GM18873 (cell line): ENCODE measurements at regions not wholly inside any gene's neighbourhood (a gene's known extent, or its start where the extent isn't known, plus 50 kb on each side); places are given as distances from the start of the nearest gene placed in this dataset.

Experiments used
- ATAC-seq: cut with Tn5 transposase; IDR thresholded peaks from one replicate; pipeline ENCODE4 v1.9.1; 2021; ENCODE audit warnings: mild to moderate bottlenecking, moderate library complexity, moderate number of reproducible peaks; ENCODE audit not compliant: unreplicated experiment, low FRiP score

- no peak for ATAC-seq
Measured at GRCh38 chr7:25391295-25391861, 163.1 kb upstream of the NPVF start.

GRCh38 chr7:25391961-25392587 lies 163.8 kb upstream of the NPVF start:
- ATAC-seq: no peak

- no peak for ATAC-seq
Measured at GRCh38 chr7:25392588-25393338, 164.5 kb upstream of the NPVF start.

- no peak for ATAC-seq
Measured at GRCh38 chr7:25395976-25396375, 167.7 kb upstream of the NPVF start.

GRCh38 chr7:25396668-25397067 lies 168.4 kb upstream of the NPVF start:
- no peak for ATAC-seq

GRCh38 chr7:25398418-25398817 lies 170.1 kb upstream of the NPVF start:
- no peak for ATAC-seq

GRCh38 chr7:25399000-25399750 lies 170.9 kb upstream of the NPVF start:
- ATAC-seq: no peak

GRCh38 chr7:25402532-25402931 lies 174.2 kb upstream of the NPVF start:
- ATAC-seq: no peak

GRCh38 chr7:25405736-25406135 lies 177.4 kb upstream of the NPVF start:
- no peak for ATAC-seq

- ATAC-seq: no peak
Measured at GRCh38 chr7:25407053-25407452, 178.8 kb upstream of the NPVF start.

- no peak for ATAC-seq
Measured at GRCh38 chr7:25408012-25408687, 179.9 kb upstream of the NPVF start.

- no peak for ATAC-seq
Measured at GRCh38 chr7:25408876-25409275, 180.6 kb upstream of the NPVF start.

GRCh38 chr7:25409897-25410636 lies 181.8 kb upstream of the NPVF start:
- ATAC-seq: no peak

GRCh38 chr7:25420771-25421170 lies 192.5 kb upstream of the NPVF start:
- ATAC-seq: no peak

- no peak for ATAC-seq
Measured at GRCh38 chr7:25424113-25424512, 195.8 kb upstream of the NPVF start.

GRCh38 chr7:25424855-25425254 lies 196.6 kb upstream of the NPVF start:
- ATAC-seq: no peak

GRCh38 chr7:25427721-25428120 lies 199.4 kb upstream of the NPVF start:
- no peak for ATAC-seq

- ATAC-seq: no peak
Measured at GRCh38 chr7:25429731-25430130, 201.4 kb upstream of the NPVF start.

GRCh38 chr7:25430200-25430931 lies 202.1 kb upstream of the NPVF start:
- ATAC-seq: no peak
